H9 (cell line): ENCODE measurements at regions not wholly inside any gene's neighbourhood (a gene's known extent, or its start where the extent isn't known, plus 50 kb on each side); places are given as distances from the start of the nearest gene placed in this dataset.

Source experiments
- DNase-seq: peaks from one replicate; pipeline ENCODE4 v3.0.0-alpha.2; 2017
- H2AFZ ChIP-seq: one replicate; pipeline ENCODE4 v1.6.1; 2013; ENCODE audit warnings: mild to moderate bottlenecking, low read length, control low read depth, moderate library complexity
- H2AK5ac ChIP-seq: 2 replicates; pipeline ENCODE4 v1.6.1; 2013; ENCODE audit warnings: low read length, control low read depth, mixed read lengths; ENCODE audit not compliant: insufficient read length
- H2BK120ac ChIP-seq: one replicate; pipeline ENCODE4 v1.6.1; 2013; ENCODE audit warnings: low read depth, mild to moderate bottlenecking, low read length, control low read depth, inconsistent platforms; ENCODE audit not compliant: poor library complexity, severe bottlenecking
- H2BK12ac ChIP-seq: 2 replicates; pipeline ENCODE4 v1.6.1; 2013; ENCODE audit warnings: low read length, control low read depth, mixed read lengths, low read depth; ENCODE audit not compliant: insufficient read length
- H2BK15ac ChIP-seq: 2 replicates; pipeline ENCODE4 v1.6.1; 2013; ENCODE audit warnings: low read depth, low read length, control low read depth
- H2BK20ac ChIP-seq: one replicate; pipeline ENCODE4 v1.6.1; 2013; ENCODE audit warnings: low read depth, mild to moderate bottlenecking, low read length, control low read depth, inconsistent platforms; ENCODE audit not compliant: poor library complexity, severe bottlenecking
- H2BK5ac ChIP-seq: 2 replicates; pipeline ENCODE4 v1.6.1; 2013; ENCODE audit warnings: low read length, control low read depth, mixed read lengths; ENCODE audit not compliant: insufficient read length
- H3K14ac ChIP-seq: 2 replicates; pipeline ENCODE4 v1.6.1; 2013; ENCODE audit warnings: low read length, control low read depth; ENCODE audit not compliant: insufficient read depth
- H3K18ac ChIP-seq: 2 replicates; pipeline ENCODE4 v1.6.1; 2013; ENCODE audit warnings: low read depth, mild to moderate bottlenecking, mixed read lengths, low read length, control low read depth; ENCODE audit not compliant: insufficient read length
- H3K23ac ChIP-seq: 2 replicates; pipeline ENCODE4 v1.6.1; 2013; ENCODE audit warnings: low read length, control low read depth, mixed read lengths, low read depth; ENCODE audit not compliant: insufficient read length
- H3K23me2 ChIP-seq: 2 replicates; pipeline ENCODE4 v1.6.1; 2013; ENCODE audit warnings: low read depth, mild to moderate bottlenecking, mixed read lengths, low read length, control low read depth; ENCODE audit not compliant: insufficient read length, poor library complexity, severe bottlenecking
- H3K27ac ChIP-seq: 2 replicates; pipeline ENCODE4 v1.5.1; 2013; ENCODE audit warnings: low read length, control low read depth, mixed read lengths, low read depth; ENCODE audit not compliant: insufficient read length
- H3K27me3 ChIP-seq: 2 replicates; pipeline ENCODE4 v1.6.1; 2013; ENCODE audit warnings: low read length, control low read depth, inconsistent platforms; ENCODE audit not compliant: insufficient read depth
- H3K4ac ChIP-seq: 2 replicates; pipeline ENCODE4 v1.6.1; 2013; ENCODE audit warnings: low read depth, mild to moderate bottlenecking, control low read depth, inconsistent platforms, low read length, moderate library complexity
- H3K4me1 ChIP-seq: 2 replicates; pipeline ENCODE4 v1.6.1; 2013; ENCODE audit warnings: low read length, control low read depth, inconsistent platforms; ENCODE audit not compliant: insufficient read depth
- H3K4me2 ChIP-seq: 2 replicates; pipeline ENCODE4 v1.6.1; 2013; ENCODE audit warnings: low read length, control low read depth, mixed read lengths; ENCODE audit not compliant: insufficient read length, insufficient read depth
- H3K56ac ChIP-seq: 2 replicates; pipeline ENCODE4 v1.6.1; 2013; ENCODE audit warnings: low read depth, mild to moderate bottlenecking, mixed read lengths, low read length, control low read depth; ENCODE audit not compliant: insufficient read length
- H3K79me1 ChIP-seq: 2 replicates; pipeline ENCODE4 v1.6.1; 2013; ENCODE audit warnings: low read depth, mild to moderate bottlenecking, moderate library complexity, low read length, control low read depth, inconsistent platforms; ENCODE audit not compliant: insufficient read depth, poor library complexity, severe bottlenecking
- H3K79me2 ChIP-seq: 2 replicates; pipeline ENCODE4 v1.6.1; 2013; ENCODE audit warnings: low read length, control low read depth, inconsistent platforms; ENCODE audit not compliant: insufficient read depth
- H3K9ac ChIP-seq: 2 replicates; pipeline ENCODE4 v1.6.1; 2013; ENCODE audit warnings: low read length, control low read depth, mixed read lengths; ENCODE audit not compliant: insufficient read length; ENCODE audit errors: extremely low read depth
- H3K9me3 ChIP-seq: one replicate; pipeline ENCODE4 v1.6.1; 2013; ENCODE audit warnings: low read depth, low read length, inconsistent platforms; ENCODE audit not compliant: control insufficient read depth
- H3T11ph ChIP-seq: one replicate; pipeline ENCODE4 v1.6.1; 2013; ENCODE audit warnings: mild to moderate bottlenecking, low read length, control low read depth, inconsistent platforms
- H4K20me1 ChIP-seq: one replicate; pipeline ENCODE4 v1.6.1; 2013; ENCODE audit not compliant: control insufficient read depth, insufficient read length, insufficient read depth
- H4K5ac ChIP-seq: 2 replicates; pipeline ENCODE4 v1.6.1; 2013; ENCODE audit warnings: low read depth, mild to moderate bottlenecking, mixed read lengths, low read length, control low read depth; ENCODE audit not compliant: insufficient read length
- H4K8ac ChIP-seq: replicated peaks from 2 replicates; pipeline ENCODE4 v1.6.1; 2013; ENCODE audit warnings: low read length, control low read depth, mixed read lengths, low read depth; ENCODE audit not compliant: insufficient read length
- H4K91ac ChIP-seq: 2 replicates; pipeline ENCODE4 v1.6.1; 2013; ENCODE audit warnings: low read depth, mild to moderate bottlenecking, moderate library complexity, mixed read lengths, low read length, control low read depth; ENCODE audit not compliant: insufficient read length
- H3K27ac Mint-ChIP-seq, 3 experiments: 2 replicates in 2 of 3; 3 replicates in 1 of 3; pipeline ENCODE4 v1.8.0; 2020 to 2021; ENCODE audit warnings: mixed read lengths in 3 of 3, mild to moderate bottlenecking in 1 of 3, moderate library complexity in 1 of 3
- H3K27me3 Mint-ChIP-seq: 2 replicates; pipeline ENCODE4 v1.8.0; 2021; ENCODE audit warnings: low read depth, mild to moderate bottlenecking, moderate library complexity, mixed read lengths
- H3K36me3 Mint-ChIP-seq, 3 experiments: 2 replicates in 2 of 3; 3 replicates in 1 of 3; pipeline ENCODE4 v1.8.0; 2020 to 2021; ENCODE audit warnings: low read depth in 3 of 3, mixed read lengths in 3 of 3; ENCODE audit not compliant: insufficient read depth in 1 of 3
- H3K4me1 Mint-ChIP-seq, 2 experiments: 2 replicates each; pipeline ENCODE4 v1.8.0; 2020; ENCODE audit warnings: mixed read lengths in 2 of 2
- H3K4me3 Mint-ChIP-seq, 2 experiments: 2 replicates in 1 of 2; 3 replicates in 1 of 2; pipeline ENCODE4 v1.8.0; 2020 to 2021; ENCODE audit warnings: mild to moderate bottlenecking in 2 of 2, mixed read lengths in 2 of 2, moderate library complexity in 1 of 2
- H3K9me3 Mint-ChIP-seq, 2 experiments: 2 replicates in 1 of 2; 3 replicates in 1 of 2; pipeline ENCODE4 v1.8.0; 2020; ENCODE audit warnings: mild to moderate bottlenecking in 2 of 2, mixed read lengths in 2 of 2, moderate library complexity in 1 of 2
- CTCF ChIP-seq: fragments of 200-600 bp; sonication (generic); conservative IDR thresholded peaks from 3 replicates; pipeline ENCODE4 v1.8.0; 2021; ENCODE audit warnings: antibody characterized with exemption, mild to moderate bottlenecking
- WGBS: extraction: QIAGEN DNeasy Blood & Tissue Kit; methylation state at CpG from one replicate; pipeline ENCODE4 v1.1.7; 2013; ENCODE audit warnings: missing lambda C conversion rate, low lambda C conversion rate, mixed read lengths; ENCODE audit not compliant: insufficient read length; ENCODE audit errors: extremely low coverage; 5-methylcytosine and 5-hydroxymethylcytosine counted together

- no peak overlapping the region for H3K27ac ChIP-seq
- H3K23me2 ChIP-seq = no peaks in the 10 kb centered on the region
- H3K27me3 Mint-ChIP-seq = peaks cover 2% of the 10 kb centered on the region; the same call in 1 of the 2 replicates
- H4K5ac ChIP-seq = no peak overlapping the region
- H3K79me2 ChIP-seq = no peaks in the 10 kb centered on the region
- no peak overlapping the region for H2AFZ ChIP-seq
- no peak overlapping the region for H2BK5ac ChIP-seq
- H3K27me3 ChIP-seq = no peaks in the 10 kb centered on the region
- no peak overlapping the region for H2BK15ac ChIP-seq
- 0 out of 4 replicates have a peak, but pooled peaks cover 0 to 5% of the 10 kb centered on the region in 2 experiments for H3K4me1 Mint-ChIP-seq
- no peak overlapping the region for H3K56ac ChIP-seq
- TF ChIP-seq CTCF = no peak
- no peaks in the 10 kb centered on the region for H3K9me3 ChIP-seq
- H3K36me3 Mint-ChIP-seq = no peaks in the 10 kb centered on the region
- no peak overlapping the region for H2AK5ac ChIP-seq
- no peak overlapping the region for H2BK120ac ChIP-seq
- no CpG with 5 or more reads among the region's 2 CpGs for WGBS
- no peak overlapping the region for H3K4ac ChIP-seq
- no peak overlapping the region for H4K91ac ChIP-seq
- H3K4me1 ChIP-seq = no peaks in the 10 kb centered on the region
- H3K79me1 ChIP-seq = no peaks in the 10 kb centered on the region
- no peak overlapping the region for H3K4me2 ChIP-seq
- H3K18ac ChIP-seq = no peak overlapping the region
- no peak overlapping the region for H3K4me3 Mint-ChIP-seq
- H4K8ac ChIP-seq = no peak overlapping the region
- H3K14ac ChIP-seq = no peak overlapping the region
- H4K20me1 ChIP-seq = no peaks in the 10 kb centered on the region
- no peak overlapping the region for H3T11ph ChIP-seq
- no peak overlapping the region for H3K9ac ChIP-seq
- no peak overlapping the region for H2BK20ac ChIP-seq
- no peak for DNase-seq
- no peaks in the 10 kb centered on the region; a peak in 1 of 5 replicates for H3K9me3 Mint-ChIP-seq
- H3K23ac ChIP-seq = no peak overlapping the region
- H2BK12ac ChIP-seq = no peak overlapping the region
- no peak overlapping the region for H3K27ac Mint-ChIP-seq
Measured at GRCh38 chr5:35438786-35439185, 178.9 kb upstream of the SPEF2 start.
